SK-N-SH (cell line): ENCODE measurements at regions not wholly inside any gene's neighbourhood (a gene's known extent, or its start where the extent isn't known, plus 50 kb on each side); places are given as distances from the start of the nearest gene placed in this dataset.

ENCODE experiments used
- CTCF ChIA-PET: fragments of 300-600, 350-600 bp; formaldehyde crosslinking; extraction: SDS; loops from one replicate; lab custom pipeline; 2021; lab: Yijun Ruan, JAX
- POLR2A ChIA-PET: fragments of 350-600 bp; sonication (Branson Sonifier 250); formaldehyde crosslinking; extraction: SDS; loops from one replicate; lab custom pipeline; 2020; ENCODE audit warnings: antibody characterized with exemption, inconsistent platforms; lab: Yijun Ruan, JAX
- DNase-seq: peaks from one replicate; pipeline ENCODE4 v3.0.0; 2012
- H2AFZ ChIP-seq: fragments of 200-600 bp; sonication (generic); 2 replicates; pipeline ENCODE4 v1.8.1; 2016; ENCODE audit warnings: antibody characterized with exemption, mild to moderate bottlenecking, low read depth
- H3F3A ChIP-seq: fragments of 200-600 bp; sonication (generic); replicated peaks from 2 replicates; pipeline ENCODE3; 2016; ENCODE audit warnings: antibody characterized with exemption, mild to moderate bottlenecking; ENCODE audit not compliant: insufficient read depth
- H3K27ac ChIP-seq, 2 experiments: fragments of 200-500 bp in 1 of 2; fragments of 200-600 bp in 1 of 2; sonication (Bioruptor generic) in 1 of 2; sonication (generic), shearing (Covaris generic) in 1 of 2; 2 replicates each; pipeline versions ENCODE4 v1.5.1 to v1.6.1; 2014 to 2016; ENCODE audit warnings: low read depth in 2 of 2, inconsistent platforms in 1 of 2, low read length in 1 of 2, mild to moderate bottlenecking in 1 of 2, mixed read lengths in 1 of 2
- H3K27me3 ChIP-seq: fragments of 200-600 bp; sonication (generic), shearing (Covaris generic); 2 replicates; pipeline ENCODE4 v1.6.1; 2016; ENCODE audit warnings: mixed run types; ENCODE audit not compliant: insufficient read depth
- H3K36me3 ChIP-seq, 2 experiments: fragments of 200-500 bp in 1 of 2; fragments of 200-600 bp in 1 of 2; sonication (Bioruptor generic) in 1 of 2; sonication (generic) in 1 of 2; replicated peaks in 1 of 2; 2 replicates each; pipeline versions ENCODE3 to v1.5.1; 2014 to 2016; ENCODE audit warnings: low read length in 1 of 2, mild to moderate bottlenecking in 1 of 2; ENCODE audit not compliant: insufficient read depth in 2 of 2, control insufficient read depth in 1 of 2
- H3K4me1 ChIP-seq, 2 experiments: fragments of 200-500 bp in 1 of 2; fragments of 200-600 bp in 1 of 2; sonication (Bioruptor generic) in 1 of 2; sonication (generic), shearing (Covaris generic) in 1 of 2; 2 replicates each; pipeline versions ENCODE4 v1.5.1 to v1.6.1; 2014 to 2016; ENCODE audit warnings: low read depth in 1 of 2, low read length in 1 of 2, mixed run types in 1 of 2; ENCODE audit not compliant: insufficient read depth in 2 of 2, control insufficient read depth in 1 of 2
- H3K4me2 ChIP-seq: fragments of 200-600 bp; sonication (generic), shearing (Covaris generic); 2 replicates; pipeline ENCODE4 v1.6.1; 2017; ENCODE audit warnings: mixed run types
- H3K4me3 ChIP-seq, 2 experiments: fragments of 200-500 bp in 1 of 2; fragments of 200-600 bp in 1 of 2; sonication (Bioruptor generic) in 1 of 2; sonication (generic), shearing (Covaris generic) in 1 of 2; 2 replicates each; pipeline versions ENCODE4 v1.5.1 to v1.8.1; 2014 to 2016; ENCODE audit warnings: low read depth in 2 of 2, inconsistent platforms in 1 of 2, low read length in 1 of 2, mild to moderate bottlenecking in 1 of 2, mixed read lengths in 1 of 2, moderate library complexity in 1 of 2
- H3K79me2 ChIP-seq: fragments of 200-600 bp; sonication (generic); 2 replicates; pipeline ENCODE4 v1.8.1; 2017; ENCODE audit warnings: mild to moderate bottlenecking; ENCODE audit not compliant: insufficient read depth
- H3K9ac ChIP-seq: fragments of 200-600 bp; sonication (generic); 2 replicates; pipeline ENCODE4 v1.6.1; 2017; ENCODE audit warnings: mixed run types
- H3K9me2 ChIP-seq: fragments of 200-600 bp; sonication (generic); 2 replicates; pipeline ENCODE4 v1.6.1; 2017; ENCODE audit warnings: mixed run types
- H3K9me3 ChIP-seq: fragments of 200-600 bp; sonication (generic); 2 replicates; pipeline ENCODE4 v1.6.1; 2017; ENCODE audit warnings: mixed run types, mild to moderate bottlenecking, moderate library complexity
- H4K20me1 ChIP-seq: fragments of 200-600 bp; sonication (generic); 2 replicates; pipeline ENCODE4 v1.6.1; 2017; ENCODE audit warnings: mild to moderate bottlenecking, mixed run types; ENCODE audit not compliant: insufficient read depth
- CHD2 ChIP-seq: fragments of 150-350 bp; IDR thresholded peaks from 2 replicates; pipeline ENCODE4 v1.6.1; 2018; ENCODE audit warnings: low read length; ENCODE audit not compliant: partially characterized antibody
- ELF1 ChIP-seq: IDR thresholded peaks from 2 replicates; pipeline ENCODE4 v1.4.0; 2012
- MEF2A ChIP-seq: IDR thresholded peaks from 2 replicates; pipeline ENCODE4 v1.4.0; 2012; ENCODE audit warnings: low read depth, borderline replicate concordance
- POLR2AphosphoS5 ChIP-seq: IDR thresholded peaks from 2 replicates; pipeline ENCODE4 v1.6.1; 2012; ENCODE audit warnings: low read depth, low read length
- RAD21 ChIP-seq: IDR thresholded peaks from 2 replicates; pipeline ENCODE4 v1.6.1; 2012; ENCODE audit warnings: mild to moderate bottlenecking, low read length
- RCOR1 ChIP-seq: fragments of 150-350 bp; IDR thresholded peaks from 2 replicates; pipeline ENCODE4 v1.6.1; 2017; ENCODE audit warnings: antibody characterized with exemption, low read length
- RFX5 ChIP-seq: IDR thresholded peaks from 2 replicates; pipeline ENCODE4 v1.6.1; 2012; ENCODE audit warnings: mild to moderate bottlenecking, improper control_type of control experiment, low read length
- RXRA ChIP-seq: IDR thresholded peaks from 2 replicates; pipeline ENCODE4 v1.4.0; 2012; ENCODE audit warnings: low read depth, mild to moderate bottlenecking, borderline replicate concordance
- SIN3A ChIP-seq: IDR thresholded peaks from 2 replicates; pipeline ENCODE4 v1.6.1; 2012; ENCODE audit warnings: low read depth, mild to moderate bottlenecking, low read length, moderate library complexity, borderline replicate concordance
- SMC3 ChIP-seq: IDR thresholded peaks from 2 replicates; pipeline ENCODE4 v1.6.1; 2012; ENCODE audit warnings: low read depth, low read length, improper control_type of control experiment
- TAF1 ChIP-seq: IDR thresholded peaks from 2 replicates; pipeline ENCODE4 v1.6.1; 2012; ENCODE audit warnings: low read depth, mild to moderate bottlenecking, low read length, moderate library complexity, borderline replicate concordance
- TCF12 ChIP-seq: IDR thresholded peaks from 2 replicates; pipeline ENCODE4 v1.4.0; 2012
- TEAD4 ChIP-seq: IDR thresholded peaks from 2 replicates; pipeline ENCODE4 v1.4.0; 2012; ENCODE audit warnings: mild to moderate bottlenecking, borderline replicate concordance; ENCODE audit not compliant: insufficient read depth
- WGBS: methylation state at CpG from one replicate; pipeline ENCODE4 v1.1.6; 2017; ENCODE audit warnings: low lambda C conversion rate; 5-methylcytosine and 5-hydroxymethylcytosine counted together
- TF ChIP-seq, protein P1 (sequence below): fragments of 200-600 bp; sonication (generic); IDR thresholded peaks from 2 replicates; pipeline ENCODE4 v1.6.1; 2017; ENCODE audit warnings: antibody characterized with exemption, mild to moderate bottlenecking, moderate library complexity
- TF ChIP-seq, protein P2 (sequence below): IDR thresholded peaks from 2 replicates; pipeline ENCODE4; 2012
- TF ChIP-seq, protein P3 (sequence below): IDR thresholded peaks from 2 replicates; pipeline ENCODE4 v1.6.1; 2012; ENCODE audit warnings: mild to moderate bottlenecking, low read depth, low read length, moderate library complexity
- TF ChIP-seq, protein P4 (sequence below): IDR thresholded peaks from 2 replicates; pipeline ENCODE4 v1.4.0; 2012; ENCODE audit warnings: low read depth, borderline replicate concordance

DNA sequence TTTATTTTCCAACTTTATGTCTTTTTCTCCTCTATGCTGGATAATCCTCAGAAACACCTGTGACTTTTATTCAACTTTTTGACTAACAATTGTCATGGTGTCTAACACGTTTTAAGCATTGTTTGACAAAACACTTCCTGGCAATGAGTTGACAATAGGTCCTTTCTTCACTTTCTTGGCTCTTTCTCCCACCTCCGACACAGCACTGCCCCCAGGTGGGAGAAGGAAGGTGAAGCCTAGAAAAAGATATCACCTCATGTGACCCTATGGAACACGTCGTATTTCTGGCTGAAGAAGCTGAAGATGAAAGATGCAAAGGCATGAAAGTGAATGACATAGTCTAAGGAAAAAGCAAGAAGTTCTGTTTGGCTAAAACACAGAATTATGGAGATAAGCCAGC, 430.0 kb downstream of the ETNK1 start:
- Histone ChIP-seq H3F3A (no peaks in the 10 kb centered on the region), H3K79me2 (no peaks in the 10 kb centered on the region), H3K27ac (no peak overlapping the region), H3K4me3 (no peak overlapping the region), H3K9ac (no peak overlapping the region), H3K4me2 (no peak overlapping the region), H3K27me3 (no peaks in the 10 kb centered on the region), H2AFZ (no peak overlapping the region), H4K20me1 (no peaks in the 10 kb centered on the region), H3K36me3 (no peaks in the 10 kb centered on the region), H3K9me2 (no peaks in the 10 kb centered on the region), H3K9me3 (no peaks in the 10 kb centered on the region), H3K4me1 (no peaks in the 10 kb centered on the region)
- ChIA-PET CTCF (interaction anchor here (1.3 to 1.5 kb wide), 3 partner anchors 11 to 23 kb away, joined by 3 to 5 read pairs (median 4); no protein-coding TSS in a partner anchor), POLR2A (no interaction called here)
- WGBS, result 29% methylated on average over 4 of the region's 4 CpGs
- TF ChIP-seq, protein P1, sequence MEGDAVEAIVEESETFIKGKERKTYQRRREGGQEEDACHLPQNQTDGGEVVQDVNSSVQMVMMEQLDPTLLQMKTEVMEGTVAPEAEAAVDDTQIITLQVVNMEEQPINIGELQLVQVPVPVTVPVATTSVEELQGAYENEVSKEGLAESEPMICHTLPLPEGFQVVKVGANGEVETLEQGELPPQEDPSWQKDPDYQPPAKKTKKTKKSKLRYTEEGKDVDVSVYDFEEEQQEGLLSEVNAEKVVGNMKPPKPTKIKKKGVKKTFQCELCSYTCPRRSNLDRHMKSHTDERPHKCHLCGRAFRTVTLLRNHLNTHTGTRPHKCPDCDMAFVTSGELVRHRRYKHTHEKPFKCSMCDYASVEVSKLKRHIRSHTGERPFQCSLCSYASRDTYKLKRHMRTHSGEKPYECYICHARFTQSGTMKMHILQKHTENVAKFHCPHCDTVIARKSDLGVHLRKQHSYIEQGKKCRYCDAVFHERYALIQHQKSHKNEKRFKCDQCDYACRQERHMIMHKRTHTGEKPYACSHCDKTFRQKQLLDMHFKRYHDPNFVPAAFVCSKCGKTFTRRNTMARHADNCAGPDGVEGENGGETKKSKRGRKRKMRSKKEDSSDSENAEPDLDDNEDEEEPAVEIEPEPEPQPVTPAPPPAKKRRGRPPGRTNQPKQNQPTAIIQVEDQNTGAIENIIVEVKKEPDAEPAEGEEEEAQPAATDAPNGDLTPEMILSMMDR, result peak; percentile 51
- TF ChIP-seq RXRA (no peak), RAD21 (peak; percentile 28)
- DNase-seq, result no peak

DNA sequence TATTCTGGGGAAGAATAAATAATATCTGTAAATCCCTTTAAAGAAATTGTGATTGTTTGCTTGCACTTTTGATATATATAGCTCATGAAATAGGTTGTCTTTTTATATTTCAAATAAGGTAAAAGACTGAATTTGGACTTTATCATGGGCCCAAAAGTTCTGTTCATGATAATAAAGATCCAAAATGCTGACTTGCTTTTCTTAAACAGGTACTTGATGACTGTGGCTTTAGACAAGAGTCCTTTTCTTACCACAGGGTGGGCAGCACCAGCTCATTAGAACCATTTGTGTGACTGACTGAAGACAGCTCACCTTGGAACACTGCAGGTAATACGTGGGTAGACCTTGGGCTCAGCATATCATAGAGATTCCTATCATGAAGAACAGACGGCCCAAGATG, 432.6 kb downstream of the ETNK1 start:
- no peaks in the 10 kb centered on the region for H3K9me3 ChIP-seq
- no peaks in the 10 kb centered on the region for H3K9me2 ChIP-seq
- H3K27me3 ChIP-seq, result no peaks in the 10 kb centered on the region
- no peaks in the 10 kb centered on the region for H4K20me1 ChIP-seq
- no peaks in the 10 kb centered on the region for H3K79me2 ChIP-seq
- no peak overlapping the region for H2AFZ ChIP-seq
- no peak overlapping the region for H3K4me2 ChIP-seq
- TF ChIP-seq TEAD4, result no peak
- TF ChIP-seq RCOR1, result no peak
- TF ChIP-seq CHD2, result no peak
- no peak for TF ChIP-seq SMC3
- TF ChIP-seq TCF12, result no peak
- TF ChIP-seq TAF1, result no peak
- 6% methylated on average over 2 of the region's 2 CpGs for WGBS
- H3F3A ChIP-seq, result no peaks in the 10 kb centered on the region
- H3K27ac ChIP-seq, result no peak overlapping the region
- DNase-seq, result no peak
- H3K9ac ChIP-seq, result no peak overlapping the region
- ChIA-PET CTCF (no interaction called here), POLR2A (no interaction called here)
- H3K4me3 ChIP-seq, result no peak overlapping the region
- H3K36me3 ChIP-seq, result no peaks in the 10 kb centered on the region
- no peaks in the 10 kb centered on the region; a peak in 1 of 4 replicates for H3K4me1 ChIP-seq

DNA sequence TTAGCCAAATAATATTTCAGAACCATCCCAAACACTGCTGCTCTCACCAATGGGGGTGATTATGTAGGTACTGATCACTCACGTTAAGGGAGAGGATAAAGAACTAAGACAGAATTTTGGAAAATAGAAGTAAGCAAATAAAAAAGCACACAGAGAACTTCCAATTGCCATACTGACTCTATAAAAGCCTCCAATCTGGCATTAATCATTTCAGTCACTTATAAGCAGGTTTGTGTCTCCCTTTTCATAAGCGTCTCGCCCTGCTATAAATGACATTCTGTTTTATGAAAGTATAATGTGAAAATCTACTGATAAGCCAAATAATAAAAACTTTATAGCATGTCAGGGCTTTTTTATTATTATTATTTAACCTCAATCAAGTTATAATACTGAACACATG, 435.2 kb downstream of the ETNK1 start:
- ChIA-PET POLR2A (no interaction called here), CTCF (no interaction called here)
- 62% methylated on average over 3 of the region's 3 CpGs for WGBS
- Histone ChIP-seq H3K4me3 (no peak overlapping the region), H3K4me2 (no peak overlapping the region), H3F3A (no peaks in the 10 kb centered on the region), H3K9ac (no peak overlapping the region), H3K4me1 (no peaks in the 10 kb centered on the region; a peak in 1 of 4 replicates), H3K27me3 (no peaks in the 10 kb centered on the region), H3K79me2 (no peaks in the 10 kb centered on the region), H2AFZ (no peak overlapping the region), H3K9me2 (no peaks in the 10 kb centered on the region), H3K36me3 (no peaks in the 10 kb centered on the region), H3K9me3 (no peaks in the 10 kb centered on the region), H3K27ac (no peak overlapping the region), H4K20me1 (no peaks in the 10 kb centered on the region)
- DNase-seq, result no peak
- TF ChIP-seq, protein P2, sequence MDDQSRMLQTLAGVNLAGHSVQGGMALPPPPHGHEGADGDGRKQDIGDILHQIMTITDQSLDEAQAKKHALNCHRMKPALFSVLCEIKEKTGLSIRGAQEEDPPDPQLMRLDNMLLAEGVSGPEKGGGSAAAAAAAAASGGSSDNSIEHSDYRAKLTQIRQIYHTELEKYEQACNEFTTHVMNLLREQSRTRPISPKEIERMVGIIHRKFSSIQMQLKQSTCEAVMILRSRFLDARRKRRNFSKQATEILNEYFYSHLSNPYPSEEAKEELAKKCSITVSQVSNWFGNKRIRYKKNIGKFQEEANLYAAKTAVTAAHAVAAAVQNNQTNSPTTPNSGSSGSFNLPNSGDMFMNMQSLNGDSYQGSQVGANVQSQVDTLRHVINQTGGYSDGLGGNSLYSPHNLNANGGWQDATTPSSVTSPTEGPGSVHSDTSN, result no peak
- TF ChIP-seq ELF1 (no peak), RCOR1 (no peak), POLR2AphosphoS5 (no peak), MEF2A (no peak), SIN3A (no peak), RFX5 (no peak)
- TF ChIP-seq, protein P3, sequence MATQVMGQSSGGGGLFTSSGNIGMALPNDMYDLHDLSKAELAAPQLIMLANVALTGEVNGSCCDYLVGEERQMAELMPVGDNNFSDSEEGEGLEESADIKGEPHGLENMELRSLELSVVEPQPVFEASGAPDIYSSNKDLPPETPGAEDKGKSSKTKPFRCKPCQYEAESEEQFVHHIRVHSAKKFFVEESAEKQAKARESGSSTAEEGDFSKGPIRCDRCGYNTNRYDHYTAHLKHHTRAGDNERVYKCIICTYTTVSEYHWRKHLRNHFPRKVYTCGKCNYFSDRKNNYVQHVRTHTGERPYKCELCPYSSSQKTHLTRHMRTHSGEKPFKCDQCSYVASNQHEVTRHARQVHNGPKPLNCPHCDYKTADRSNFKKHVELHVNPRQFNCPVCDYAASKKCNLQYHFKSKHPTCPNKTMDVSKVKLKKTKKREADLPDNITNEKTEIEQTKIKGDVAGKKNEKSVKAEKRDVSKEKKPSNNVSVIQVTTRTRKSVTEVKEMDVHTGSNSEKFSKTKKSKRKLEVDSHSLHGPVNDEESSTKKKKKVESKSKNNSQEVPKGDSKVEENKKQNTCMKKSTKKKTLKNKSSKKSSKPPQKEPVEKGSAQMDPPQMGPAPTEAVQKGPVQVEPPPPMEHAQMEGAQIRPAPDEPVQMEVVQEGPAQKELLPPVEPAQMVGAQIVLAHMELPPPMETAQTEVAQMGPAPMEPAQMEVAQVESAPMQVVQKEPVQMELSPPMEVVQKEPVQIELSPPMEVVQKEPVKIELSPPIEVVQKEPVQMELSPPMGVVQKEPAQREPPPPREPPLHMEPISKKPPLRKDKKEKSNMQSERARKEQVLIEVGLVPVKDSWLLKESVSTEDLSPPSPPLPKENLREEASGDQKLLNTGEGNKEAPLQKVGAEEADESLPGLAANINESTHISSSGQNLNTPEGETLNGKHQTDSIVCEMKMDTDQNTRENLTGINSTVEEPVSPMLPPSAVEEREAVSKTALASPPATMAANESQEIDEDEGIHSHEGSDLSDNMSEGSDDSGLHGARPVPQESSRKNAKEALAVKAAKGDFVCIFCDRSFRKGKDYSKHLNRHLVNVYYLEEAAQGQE, result no peak
- TF ChIP-seq, protein P4, sequence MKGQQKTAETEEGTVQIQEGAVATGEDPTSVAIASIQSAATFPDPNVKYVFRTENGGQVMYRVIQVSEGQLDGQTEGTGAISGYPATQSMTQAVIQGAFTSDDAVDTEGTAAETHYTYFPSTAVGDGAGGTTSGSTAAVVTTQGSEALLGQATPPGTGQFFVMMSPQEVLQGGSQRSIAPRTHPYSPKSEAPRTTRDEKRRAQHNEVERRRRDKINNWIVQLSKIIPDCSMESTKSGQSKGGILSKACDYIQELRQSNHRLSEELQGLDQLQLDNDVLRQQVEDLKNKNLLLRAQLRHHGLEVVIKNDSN, result no peak
